CD4-positive, alpha-beta T cell (primary cell): ENCODE measurements at regions not wholly inside any gene's neighbourhood (a gene's known extent, or its start where the extent isn't known, plus 50 kb on each side); places are given as distances from the start of the nearest gene placed in this dataset.

Experiments
- ATAC-seq: fragments of 200-7000 bp; cut with Tn5 transposase; one replicate; pipeline ENCODE4 v1.10.0; 2022; ENCODE audit warnings: mild to moderate bottlenecking; ENCODE audit not compliant: poor library complexity
- CTCF ChIA-PET: fragments of 350-600 bp; sonication (Branson Sonifier 250); formaldehyde crosslinking; loops from one replicate; lab custom pipeline; 2021; ENCODE audit warnings: antibody characterized with exemption, inconsistent platforms; lab: Charles Lee
- POLR2A ChIA-PET: fragments of 350-600 bp; sonication (Branson Sonifier 250); formaldehyde crosslinking; loops from one replicate; lab custom pipeline; 2021; ENCODE audit warnings: antibody characterized with exemption, inconsistent platforms; lab: Charles Lee
- DNase-seq, 14 experiments: peaks; one replicate each; pipeline ENCODE4 v3.0.0-alpha.2; 2013 to 2020; ENCODE audit warnings: mixed read lengths in 2 of 14
- H3K27ac ChIP-seq, 2 donors: one replicate each; pipeline versions ENCODE4 v1.5.1 to v1.7.0; 2013; ENCODE audit warnings: low read length in 2 of 2, low read depth in 1 of 2, mild to moderate bottlenecking in 1 of 2
- H3K27me3 ChIP-seq, 2 experiments: 1 replicate in 1 of 2; 2 replicates in 1 of 2; pipeline versions ENCODE4 v1.6.1 to v1.7.0; 2013; ENCODE audit warnings: low read length in 2 of 2, control low read depth in 1 of 2, mild to moderate bottlenecking in 1 of 2, moderate library complexity in 1 of 2; ENCODE audit not compliant: insufficient read depth in 2 of 2, control insufficient read depth in 1 of 2
- H3K36me3 ChIP-seq: one replicate; pipeline ENCODE4 v1.6.1; 2013; ENCODE audit warnings: low read length, control low read depth; ENCODE audit not compliant: insufficient read depth
- H3K4me1 ChIP-seq: one replicate; pipeline ENCODE4 v1.6.1; 2013; ENCODE audit warnings: low read length, control low read depth; ENCODE audit not compliant: insufficient read depth
- H3K4me3 ChIP-seq: one replicate; pipeline ENCODE4 v1.5.1; 2013; ENCODE audit warnings: mild to moderate bottlenecking, low read length, moderate library complexity
- H3K9me3 ChIP-seq, 2 experiments: 1 replicate in 1 of 2; 2 replicates in 1 of 2; pipeline versions ENCODE4 v1.6.1 to v1.7.0; 2013; ENCODE audit warnings: low read length in 2 of 2, mild to moderate bottlenecking in 2 of 2, control low read depth in 1 of 2, moderate library complexity in 1 of 2; ENCODE audit not compliant: control insufficient read depth in 1 of 2, insufficient read depth in 1 of 2
- H3K27ac Mint-ChIP-seq: one replicate; pipeline ENCODE4 v1.8.0; 2020; ENCODE audit warnings: mixed read lengths
- H3K27me3 Mint-ChIP-seq: one replicate; pipeline ENCODE4 v1.8.0; 2021; ENCODE audit warnings: mixed read lengths
- H3K36me3 Mint-ChIP-seq: one replicate; pipeline ENCODE4 v1.8.0; 2021; ENCODE audit warnings: low read depth, mixed read lengths
- H3K4me1 Mint-ChIP-seq: one replicate; pipeline ENCODE4 v1.8.0; 2021; ENCODE audit warnings: low read depth, mixed read lengths
- H3K4me3 Mint-ChIP-seq: one replicate; pipeline ENCODE4 v1.8.0; 2020; ENCODE audit warnings: mild to moderate bottlenecking, mixed read lengths
- H3K9me3 Mint-ChIP-seq: one replicate; pipeline ENCODE4 v1.8.0; 2020; ENCODE audit warnings: mixed read lengths
- CTCF ChIP-seq: fragments of 200-600 bp; IDR thresholded peaks from one replicate; pipeline ENCODE4 v1.8.0; 2022; ENCODE audit warnings: antibody characterized with exemption, mild to moderate bottlenecking
- intact Hi-C, 2 experiments: fragments of 100-400 bp; cut with DNase I in 1 of 2; cut with micrococcal nuclease in 1 of 2; formaldehyde crosslinking; loops; one replicate each; pipeline versions ENCODE4 v1.15.1 to v1.9.0; 2023 to 2025; cut with DNase I, micrococcal nuclease

GRCh38 chr12:42728770-42729534 lies 139.4 kb upstream of the PRICKLE1 start:
- Histone ChIP-seq H3K4me3 (no peak overlapping the region), H3K36me3 (no peaks in the 10 kb centered on the region), H3K9me3 (peaks cover 0 to 8% of the 10 kb centered on the region in 2 experiments), H3K27me3 (no peaks in the 10 kb centered on the region), H3K4me1 (no peaks in the 10 kb centered on the region), H3K27ac (no peak overlapping the region)
- Mint-ChIP-seq H3K9me3 (no peaks in the 10 kb centered on the region), H3K27ac (no peak overlapping the region), H3K36me3 (no peaks in the 10 kb centered on the region), H3K27me3 (no peaks in the 10 kb centered on the region), H3K4me3 (no peak overlapping the region), H3K4me1 (no peaks in the 10 kb centered on the region)
- DNase-seq (no peak), ATAC-seq (no peak)
- TF ChIP-seq CTCF: no peak
- ChIA-PET POLR2A (no interaction called here), CTCF (no interaction called here)
- intact Hi-C loops: no loop called here

- no peaks in the 10 kb centered on the region for H3K4me1 ChIP-seq
- Mint-ChIP-seq H3K9me3 (no peaks in the 10 kb centered on the region), H3K4me3 (no peak overlapping the region), H3K4me1 (no peaks in the 10 kb centered on the region), H3K27ac (no peak overlapping the region), H3K36me3 (no peaks in the 10 kb centered on the region), H3K27me3 (no peaks in the 10 kb centered on the region)
- DNase-seq (no peak), ATAC-seq (no peak)
- TF ChIP-seq CTCF: no peak
- no peaks in the 10 kb centered on the region for H3K27me3 ChIP-seq
- H3K9me3 ChIP-seq: peaks cover 0 to 8% of the 10 kb centered on the region in 2 experiments
- POLR2A ChIA-PET: no interaction called here
- H3K36me3 ChIP-seq: no peaks in the 10 kb centered on the region
- no peak overlapping the region for H3K4me3 ChIP-seq
- CTCF ChIA-PET: no interaction called here
- intact Hi-C loops: no loop called here
- no peak overlapping the region for H3K27ac ChIP-seq
These were observed 138.7 kb upstream of the PRICKLE1 start for GRCh38 chr12:42728287-42728686.

GRCh38 chr12:42725809-42726208 lies 136.3 kb upstream of the PRICKLE1 start:
- H3K4me1 ChIP-seq: no peaks in the 10 kb centered on the region
- Mint-ChIP-seq H3K9me3 (no peaks in the 10 kb centered on the region), H3K4me3 (no peak overlapping the region), H3K27ac (no peak overlapping the region), H3K4me1 (no peaks in the 10 kb centered on the region), H3K27me3 (no peaks in the 10 kb centered on the region), H3K36me3 (no peaks in the 10 kb centered on the region)
- no peaks in the 10 kb centered on the region for H3K36me3 ChIP-seq
- no peak overlapping the region for H3K4me3 ChIP-seq
- no peak for DNase-seq
- H3K27ac ChIP-seq: no peak overlapping the region
- POLR2A ChIA-PET: no interaction called here
- no peak for TF ChIP-seq CTCF
- H3K9me3 ChIP-seq: peaks cover 0 to 8% of the 10 kb centered on the region in 2 experiments
- no peak for ATAC-seq
- intact Hi-C loops: no loop called here
- CTCF ChIA-PET: no interaction called here
- H3K27me3 ChIP-seq: no peaks in the 10 kb centered on the region
